ENCODE measurements at regions not wholly inside any gene's neighbourhood (a gene's known extent, or its start where the extent isn't known, plus 50 kb on each side); places are given as distances from the start of the nearest gene placed in this dataset.

DNA sequence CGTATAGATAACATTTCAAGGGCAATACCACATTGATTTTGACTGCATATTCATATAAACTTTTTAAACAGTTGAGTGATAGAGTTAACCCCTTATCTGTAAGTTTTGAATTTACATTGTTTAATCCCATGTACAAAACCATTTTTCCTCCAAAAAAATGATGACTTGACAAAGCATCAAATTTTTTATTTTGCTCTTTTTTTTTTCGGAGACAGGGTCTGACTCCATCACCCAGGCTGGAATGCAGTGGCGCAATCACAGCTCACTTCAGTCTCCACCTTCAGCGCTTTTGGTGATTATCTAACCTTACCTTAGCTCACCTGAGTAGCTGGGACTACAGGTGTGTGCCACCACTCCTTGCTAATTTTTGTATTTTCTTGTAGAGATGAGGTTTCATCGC lies 1670.1 kb upstream of the CDH9 start:
- no peak for TF ChIP-seq EZH2 (IDR thresholded peaks at IDR 0.05)
- no peak for TF ChIP-seq EZH2phosphoT487 (IDR thresholded peaks at IDR 0.05)
- TF ChIP-seq, protein P1, sequence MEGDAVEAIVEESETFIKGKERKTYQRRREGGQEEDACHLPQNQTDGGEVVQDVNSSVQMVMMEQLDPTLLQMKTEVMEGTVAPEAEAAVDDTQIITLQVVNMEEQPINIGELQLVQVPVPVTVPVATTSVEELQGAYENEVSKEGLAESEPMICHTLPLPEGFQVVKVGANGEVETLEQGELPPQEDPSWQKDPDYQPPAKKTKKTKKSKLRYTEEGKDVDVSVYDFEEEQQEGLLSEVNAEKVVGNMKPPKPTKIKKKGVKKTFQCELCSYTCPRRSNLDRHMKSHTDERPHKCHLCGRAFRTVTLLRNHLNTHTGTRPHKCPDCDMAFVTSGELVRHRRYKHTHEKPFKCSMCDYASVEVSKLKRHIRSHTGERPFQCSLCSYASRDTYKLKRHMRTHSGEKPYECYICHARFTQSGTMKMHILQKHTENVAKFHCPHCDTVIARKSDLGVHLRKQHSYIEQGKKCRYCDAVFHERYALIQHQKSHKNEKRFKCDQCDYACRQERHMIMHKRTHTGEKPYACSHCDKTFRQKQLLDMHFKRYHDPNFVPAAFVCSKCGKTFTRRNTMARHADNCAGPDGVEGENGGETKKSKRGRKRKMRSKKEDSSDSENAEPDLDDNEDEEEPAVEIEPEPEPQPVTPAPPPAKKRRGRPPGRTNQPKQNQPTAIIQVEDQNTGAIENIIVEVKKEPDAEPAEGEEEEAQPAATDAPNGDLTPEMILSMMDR (IDR thresholded peaks at IDR 0.05) = no peak
- Mint-ChIP-seq H3K27me3 (ENCODE audit: insufficient read depth, low read depth) (no peaks in the 10 kb centered on the region), H3K9me3 (no peaks in the 10 kb centered on the region), H3K4me1 (peaks cover 3% of the 10 kb centered on the region), H3K4me3 (no peak overlapping the region), H3K27ac (no peak overlapping the region), H3K36me3 (no peaks in the 10 kb centered on the region)
- Histone ChIP-seq H3K27me3 (no peaks in the 10 kb centered on the region), H3K79me2 (ENCODE audit: low read depth) (no peaks in the 10 kb centered on the region), H3K27ac (no peak overlapping the region), H3K9me3 (ENCODE audit: low read depth) (no peaks in the 10 kb centered on the region), H3F3A (ENCODE audit: low read depth) (no peaks in the 10 kb centered on the region), H3K4me3 (no peak overlapping the region), H3K4me2 (no peak overlapping the region), H3K9ac (no peak overlapping the region), H3K36me3 (no peaks in the 10 kb centered on the region), H2AFZ (replicated peaks) (no peak overlapping the region), H3K4me1 (no peaks in the 10 kb centered on the region), H4K20me1 (ENCODE audit: low read depth) (no peaks in the 10 kb centered on the region)
- no peak for DNase-seq (ENCODE audit: low spot score)

DNA sequence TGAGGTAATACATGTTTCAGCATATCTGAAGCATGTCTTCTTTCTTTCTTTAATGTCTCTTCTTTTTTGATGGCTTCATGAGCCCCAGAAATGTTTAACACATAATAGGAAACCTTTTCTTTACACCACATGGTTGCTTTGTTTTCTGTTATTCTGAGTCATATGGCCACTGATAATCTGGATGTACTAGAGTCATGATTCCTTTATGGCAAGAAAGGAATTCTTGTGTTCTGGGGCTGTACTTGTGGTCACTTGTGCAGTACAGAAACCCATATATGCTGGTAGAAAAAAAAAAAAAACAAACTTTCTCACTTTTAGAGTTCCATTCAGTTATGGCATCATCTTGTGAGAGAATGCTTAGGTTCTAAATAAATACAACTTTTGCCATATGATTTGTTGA lies 1669.3 kb upstream of the CDH9 start:
- Mint-ChIP-seq H3K27ac (no peak overlapping the region), H3K36me3 (no peaks in the 10 kb centered on the region), H3K9me3 (no peaks in the 10 kb centered on the region), H3K27me3 (ENCODE audit: insufficient read depth, low read depth) (no peaks in the 10 kb centered on the region), H3K4me1 (peaks cover 3% of the 10 kb centered on the region), H3K4me3 (no peak overlapping the region)
- Histone ChIP-seq H3K27me3 (no peaks in the 10 kb centered on the region), H3K36me3 (no peaks in the 10 kb centered on the region), H3K4me1 (no peaks in the 10 kb centered on the region), H4K20me1 (ENCODE audit: low read depth) (no peaks in the 10 kb centered on the region), H3K9ac (no peak overlapping the region), H3K79me2 (ENCODE audit: low read depth) (no peaks in the 10 kb centered on the region), H3K27ac (no peak overlapping the region), H2AFZ (replicated peaks) (no peak overlapping the region), H3K4me2 (no peak overlapping the region), H3F3A (ENCODE audit: low read depth) (no peaks in the 10 kb centered on the region), H3K9me3 (ENCODE audit: low read depth) (no peaks in the 10 kb centered on the region), H3K4me3 (no peak overlapping the region)
- no peak for DNase-seq (ENCODE audit: low spot score)
- TF ChIP-seq, protein P1 (IDR thresholded peaks at IDR 0.05) = no peak
- no peak for TF ChIP-seq EZH2 (IDR thresholded peaks at IDR 0.05)
- TF ChIP-seq EZH2phosphoT487 (IDR thresholded peaks at IDR 0.05) = no peak

DNA sequence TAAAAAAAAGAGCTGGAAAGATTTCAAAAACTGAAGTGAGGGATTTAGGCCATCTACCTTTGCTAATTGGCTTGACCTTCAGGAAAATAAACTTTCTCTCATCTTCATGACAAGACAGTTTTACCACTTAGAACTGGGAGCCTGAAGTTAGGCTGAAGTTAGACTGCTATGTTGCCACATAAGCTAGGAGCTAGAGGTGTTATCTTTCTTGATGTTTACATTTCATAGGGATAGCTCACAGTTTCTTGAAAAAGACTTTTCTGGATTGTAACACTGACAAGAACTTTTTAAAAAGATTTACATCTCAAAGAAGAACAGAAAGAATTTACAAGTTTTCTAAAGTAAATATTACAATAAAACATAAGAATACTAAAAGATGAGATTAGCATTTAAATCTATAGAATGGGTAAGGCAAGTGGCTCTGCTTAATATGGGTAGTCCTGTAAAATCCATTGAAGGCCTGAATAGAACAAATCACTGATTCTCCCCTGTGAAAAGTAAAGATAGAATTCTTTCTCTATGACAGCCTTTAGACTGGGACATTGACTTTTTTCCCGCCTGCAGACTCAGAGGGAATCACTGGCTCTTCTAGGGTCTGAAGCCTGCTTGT lies 1665.4 kb upstream of the CDH9 start:
- Histone ChIP-seq H3K9me3 (ENCODE audit: low read depth) (no peaks in the 10 kb centered on the region), H3K27ac (no peak overlapping the region), H4K20me1 (ENCODE audit: low read depth) (no peaks in the 10 kb centered on the region), H3K4me3 (no peak overlapping the region), H3F3A (ENCODE audit: low read depth) (no peaks in the 10 kb centered on the region), H3K36me3 (no peaks in the 10 kb centered on the region), H3K27me3 (no peaks in the 10 kb centered on the region), H3K4me2 (no peak overlapping the region), H3K79me2 (ENCODE audit: low read depth) (no peaks in the 10 kb centered on the region), H2AFZ (replicated peaks) (no peak overlapping the region), H3K9ac (no peak overlapping the region), H3K4me1 (no peaks in the 10 kb centered on the region)
- H3K4me1 Mint-ChIP-seq = no peaks in the 10 kb centered on the region
- H3K27me3 Mint-ChIP-seq (ENCODE audit: insufficient read depth, low read depth) = no peaks in the 10 kb centered on the region
- H3K27ac Mint-ChIP-seq = no peak overlapping the region
- no peak overlapping the region for H3K4me3 Mint-ChIP-seq
- TF ChIP-seq, protein P1 (IDR thresholded peaks at IDR 0.05) = no peak
- TF ChIP-seq EZH2phosphoT487 (IDR thresholded peaks at IDR 0.05) (no peak), EZH2 (IDR thresholded peaks at IDR 0.05) (no peak)
- DNase-seq (ENCODE audit: low spot score) = no peak
- H3K9me3 Mint-ChIP-seq = no peaks in the 10 kb centered on the region
- H3K36me3 Mint-ChIP-seq = no peaks in the 10 kb centered on the region
